HG03558 (cell line): ENCODE measurements at regions not wholly inside any gene's neighbourhood (a gene's known extent, or its start where the extent isn't known, plus 50 kb on each side); places are given as distances from the start of the nearest gene placed in this dataset.

Experiments used
- ATAC-seq: cut with Tn5 transposase; IDR thresholded peaks from one replicate; pipeline ENCODE4 v1.9.1; 2021; ENCODE audit warnings: moderate number of reproducible peaks; ENCODE audit not compliant: unreplicated experiment; ENCODE audit errors: extremely low read depth

GRCh38 chr1:175866776-175867175 is 123.4 kb upstream of the TNR start:
- ATAC-seq: no peak

- no peak for ATAC-seq
Measured at GRCh38 chr1:175865041-175865766, 121.8 kb upstream of the TNR start.

- no peak for ATAC-seq
Measured at GRCh38 chr1:175864625-175865024, 121.2 kb upstream of the TNR start.

- ATAC-seq: no peak
Measured at GRCh38 chr1:175864183-175864582, 120.8 kb upstream of the TNR start.

GRCh38 chr1:175863299-175864050 is 120.1 kb upstream of the TNR start:
- no peak for ATAC-seq

- no peak for ATAC-seq
Measured at GRCh38 chr1:175862408-175862807, 119.0 kb upstream of the TNR start.

GRCh38 chr1:175861626-175862367 is 118.4 kb upstream of the TNR start:
- no peak for ATAC-seq

- ATAC-seq: no peak
Measured at GRCh38 chr1:175857756-175858155, 114.4 kb upstream of the TNR start.

GRCh38 chr1:175853681-175854080 is 110.3 kb upstream of the TNR start:
- no peak for ATAC-seq

- no peak for ATAC-seq
Measured at GRCh38 chr1:175851749-175852148, 108.4 kb upstream of the TNR start.

- ATAC-seq: no peak
Measured at GRCh38 chr1:175848329-175848728, 104.9 kb upstream of the TNR start.

GRCh38 chr1:175845985-175846384 is 102.6 kb upstream of the TNR start:
- no peak for ATAC-seq

- ATAC-seq: no peak
Measured at GRCh38 chr1:175845338-175845737, 101.9 kb upstream of the TNR start.

- ATAC-seq: no peak
Measured at GRCh38 chr1:175844877-175845276, 101.5 kb upstream of the TNR start.

- no peak for ATAC-seq
Measured at GRCh38 chr1:175842550-175842949, 99.2 kb upstream of the TNR start.

GRCh38 chr1:175841738-175842187 is 98.4 kb upstream of the TNR start:
- no peak for ATAC-seq

GRCh38 chr1:175840787-175841186 is 97.4 kb upstream of the TNR start:
- ATAC-seq: no peak

- ATAC-seq: no peak
Measured at GRCh38 chr1:175839779-175840669, 96.6 kb upstream of the TNR start.

GRCh38 chr1:175834597-175834996 is 91.2 kb upstream of the TNR start:
- ATAC-seq: no peak

- no peak for ATAC-seq
Measured at GRCh38 chr1:175833951-175834350, 90.6 kb upstream of the TNR start.
